GM13976 (cell line): ENCODE measurements at regions not wholly inside any gene's neighbourhood (a gene's known extent, or its start where the extent isn't known, plus 50 kb on each side); places are given as distances from the start of the nearest gene placed in this dataset.

Experiments
- DNase-seq: peaks from one replicate; pipeline ENCODE4 v3.0.0; 2012; ENCODE audit warnings: low spot score
- in situ Hi-C: fragments of 300-500 bp; cut with MboI; formaldehyde crosslinking; loops from one replicate; pipeline ENCODE4 v1.12.0; 2022; ENCODE audit warnings: low sequenced_read_pairs, mixed read lengths, inconsistent platforms; ENCODE audit not compliant: unreplicated experiment
- TF ChIP-seq, protein P1 (sequence below): IDR thresholded peaks from 2 replicates; pipeline ENCODE4 v1.5.1; 2012; ENCODE audit warnings: borderline replicate concordance, mild to moderate bottlenecking; ENCODE audit not compliant: insufficient read depth; ENCODE audit errors: extremely low read depth, missing control alignments, control extremely low read depth

DNA sequence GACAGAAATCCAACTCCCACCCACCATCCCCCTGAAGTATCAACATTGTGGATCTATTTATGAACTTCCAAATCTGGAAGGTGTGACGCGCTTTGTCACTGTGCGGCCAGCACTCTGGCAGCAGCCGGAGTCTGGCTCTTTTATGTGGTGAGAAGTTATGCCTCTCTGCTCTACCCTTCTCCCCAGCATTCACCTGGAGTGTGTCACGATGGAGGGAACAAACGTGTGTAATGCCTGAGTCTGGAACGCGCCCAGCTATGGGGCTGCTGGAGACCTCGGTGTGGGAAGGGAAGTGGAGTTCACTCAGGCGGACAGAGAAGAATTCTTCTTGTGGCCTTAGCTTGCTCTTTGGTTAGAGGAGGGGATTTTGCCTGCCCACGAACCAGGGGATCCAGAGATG, 222.1 kb upstream of the RPL34 start:
- no peak for DNase-seq
- in situ Hi-C loops = no loop called here
- TF ChIP-seq, protein P1, sequence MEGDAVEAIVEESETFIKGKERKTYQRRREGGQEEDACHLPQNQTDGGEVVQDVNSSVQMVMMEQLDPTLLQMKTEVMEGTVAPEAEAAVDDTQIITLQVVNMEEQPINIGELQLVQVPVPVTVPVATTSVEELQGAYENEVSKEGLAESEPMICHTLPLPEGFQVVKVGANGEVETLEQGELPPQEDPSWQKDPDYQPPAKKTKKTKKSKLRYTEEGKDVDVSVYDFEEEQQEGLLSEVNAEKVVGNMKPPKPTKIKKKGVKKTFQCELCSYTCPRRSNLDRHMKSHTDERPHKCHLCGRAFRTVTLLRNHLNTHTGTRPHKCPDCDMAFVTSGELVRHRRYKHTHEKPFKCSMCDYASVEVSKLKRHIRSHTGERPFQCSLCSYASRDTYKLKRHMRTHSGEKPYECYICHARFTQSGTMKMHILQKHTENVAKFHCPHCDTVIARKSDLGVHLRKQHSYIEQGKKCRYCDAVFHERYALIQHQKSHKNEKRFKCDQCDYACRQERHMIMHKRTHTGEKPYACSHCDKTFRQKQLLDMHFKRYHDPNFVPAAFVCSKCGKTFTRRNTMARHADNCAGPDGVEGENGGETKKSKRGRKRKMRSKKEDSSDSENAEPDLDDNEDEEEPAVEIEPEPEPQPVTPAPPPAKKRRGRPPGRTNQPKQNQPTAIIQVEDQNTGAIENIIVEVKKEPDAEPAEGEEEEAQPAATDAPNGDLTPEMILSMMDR = no peak

GRCh38 chr4:108397850-108398249, 222.5 kb upstream of the RPL34 start:
- in situ Hi-C loops = no loop called here
- no peak for DNase-seq
- TF ChIP-seq, protein P1 = no peak

DNA sequence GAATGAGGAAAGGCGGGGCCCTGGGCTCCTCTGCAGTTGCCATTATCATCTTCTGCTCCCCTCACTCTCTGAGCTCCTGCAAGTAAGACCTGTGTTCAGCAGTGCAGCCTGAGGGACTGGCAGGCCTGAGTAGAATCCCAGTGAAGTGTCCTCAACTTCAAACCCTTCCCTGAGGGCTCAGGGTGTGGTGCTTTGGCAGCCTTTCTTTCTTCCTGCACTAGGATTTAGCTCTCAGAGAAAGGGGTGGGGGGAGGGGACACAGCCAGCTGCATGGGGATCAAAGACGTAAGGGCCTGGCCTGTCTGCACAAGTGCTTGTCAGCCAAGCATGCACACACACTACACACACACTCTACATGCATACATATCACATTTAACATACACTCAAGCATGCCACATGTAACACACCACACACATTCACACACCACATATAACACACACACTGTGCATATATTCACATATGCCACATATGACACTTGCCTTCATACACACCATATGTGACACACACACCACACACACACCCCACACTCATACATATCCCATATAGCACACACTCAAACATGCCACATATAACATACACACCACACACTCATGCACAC, 223.4 kb upstream of the RPL34 start:
- in situ Hi-C loops = no loop called here
- TF ChIP-seq, protein P1 = no peak
- no peak for DNase-seq

DNA sequence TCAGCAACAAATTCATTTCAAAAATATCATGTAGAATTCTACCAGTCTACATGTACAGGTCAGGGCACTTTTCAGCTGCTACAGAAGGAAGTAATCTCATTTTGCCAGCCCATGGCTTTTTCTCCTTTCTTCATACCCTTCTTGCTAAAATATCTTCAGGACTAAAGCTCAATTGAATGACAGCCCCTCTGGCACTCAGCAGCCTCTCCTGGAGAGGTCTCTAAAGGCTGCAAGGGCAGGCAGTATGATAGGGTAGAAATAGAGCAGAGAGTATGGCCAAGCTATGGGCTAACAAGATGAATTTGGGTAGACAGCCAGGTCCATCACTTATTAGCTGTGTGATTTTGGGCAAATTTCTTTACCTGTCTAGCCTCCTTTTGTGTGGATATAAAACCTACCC, 224.6 kb upstream of the RPL34 start:
- TF ChIP-seq, protein P1 = no peak
- no peak for DNase-seq
- in situ Hi-C loops = no loop called here

- in situ Hi-C loops = no loop called here
- TF ChIP-seq, protein P1 = no peak
- DNase-seq = no peak
Measured at GRCh38 chr4:108393890-108394472, 225.2 kb upstream of the LEF1 start.

DNA sequence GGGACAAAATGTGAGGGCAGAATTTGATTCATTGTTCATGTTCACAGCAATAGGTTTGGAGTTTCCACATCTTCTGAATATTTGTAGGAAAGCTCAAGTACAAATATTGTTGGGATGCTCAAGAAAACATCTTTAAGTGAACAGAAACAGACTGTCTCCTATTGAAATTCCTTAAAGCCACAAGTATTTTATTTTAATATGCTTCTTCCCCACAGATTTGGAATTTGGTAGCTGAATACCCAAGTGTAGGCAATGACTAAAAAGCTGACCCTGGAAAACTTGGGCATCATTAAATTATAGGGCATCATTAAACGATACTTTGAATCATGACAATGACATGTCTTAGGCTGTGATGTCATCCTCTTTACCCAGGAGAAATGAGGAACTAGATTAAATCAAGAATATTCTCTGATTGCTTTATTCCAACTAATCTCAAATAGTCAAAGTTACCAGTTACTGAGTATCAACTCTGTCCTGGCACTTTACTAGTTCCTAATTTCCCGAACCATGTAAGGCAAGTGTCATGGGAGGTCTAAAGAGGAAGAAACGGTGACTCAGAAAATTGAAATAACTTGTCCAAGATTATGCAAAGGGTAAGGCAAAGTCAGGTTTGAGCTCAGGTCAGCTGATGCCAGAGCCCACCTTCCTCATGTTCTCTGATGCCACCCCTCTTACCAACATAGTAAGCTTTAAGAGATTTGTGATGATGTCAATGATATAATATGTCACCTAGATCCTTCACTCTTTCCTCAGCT, 223.1 kb upstream of the LEF1 start:
- TF ChIP-seq, protein P1 = no peak
- in situ Hi-C loops = no loop called here

More for the DNA sequence above, 223.1 kb upstream of the LEF1 start:
- DNase-seq = no peak
